ENCODE measurements at regions not wholly inside any gene's neighbourhood (a gene's known extent, or its start where the extent isn't known, plus 50 kb on each side); places are given as distances from the start of the nearest gene placed in this dataset.

DNA sequence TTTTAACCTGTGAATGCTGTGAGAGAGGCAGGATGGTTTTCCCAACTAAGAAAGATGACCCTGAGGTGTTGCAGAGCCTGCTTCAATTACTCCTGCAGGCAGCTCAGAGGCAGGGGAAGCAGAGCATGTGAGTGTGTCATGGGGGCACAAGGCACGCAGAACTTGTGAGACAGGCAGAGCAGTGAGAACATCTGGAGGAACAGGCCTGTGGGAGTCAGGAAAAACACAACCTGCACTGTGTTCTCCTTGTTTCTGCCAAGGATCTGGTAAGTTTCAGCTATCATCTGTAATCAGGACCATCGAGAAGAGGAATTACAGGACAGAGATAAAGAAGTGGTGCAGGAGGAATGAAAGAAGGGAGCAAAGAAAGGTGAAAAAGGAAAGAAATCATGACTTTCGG, 741.8 kb upstream of the INTU start:
- no peak for TF ChIP-seq EZH2phosphoT487 (IDR thresholded peaks at IDR 0.05; ENCODE audit: insufficient read depth, low read depth)
- TF ChIP-seq EZH2 (IDR thresholded peaks at IDR 0.05; ENCODE audit: insufficient read depth, poor library complexity, severe bottlenecking) = no peak

All from GM23248 (cell line).